ENCODE measurements at regions not wholly inside any gene's neighbourhood (a gene's known extent, or its start where the extent isn't known, plus 50 kb on each side); places are given as distances from the start of the nearest gene placed in this dataset.

- FAIRE-seq (no peak), DNase-seq (ENCODE audit: low read depth in 1 of 2, low spot score in 2 of 2) (no peak)
- H2BK5ac ChIP-seq (ENCODE audit: low read depth, low read length) = no peak overlapping the region
- H3K27ac ChIP-seq (ENCODE audit: low read depth, low read length) = no peak overlapping the region
- H4K91ac ChIP-seq (replicated peaks; ENCODE audit: insufficient read length, low read length) = no peak overlapping the region
- no peak overlapping the region for H2BK12ac ChIP-seq (ENCODE audit: low read depth, low read length)
- H3K27me3 ChIP-seq (replicated peaks in 1 of 4; ENCODE audit: control insufficient read depth in 3 of 4, extremely low read depth in 1 of 4, insufficient read depth in 3 of 4, low read length in 3 of 4) = no peaks in the 10 kb centered on the region
- no peak overlapping the region for H3K4me2 ChIP-seq (ENCODE audit: insufficient read depth in 1 of 2, low read depth in 2 of 2, low read length in 2 of 2)
- no peak overlapping the region for H4K5ac ChIP-seq (ENCODE audit: insufficient read length, low read depth, low read length)
- H2AK5ac ChIP-seq (ENCODE audit: low read depth, low read length) = no peak overlapping the region
- TF ChIP-seq SIN3A (conservative IDR thresholded peaks at IDR 0.05 in 1 of 2, IDR thresholded peaks at IDR 0.05 in 1 of 2; ENCODE audit: low read depth in 1 of 2, low read length in 2 of 2) = no peak
- no peak for TF ChIP-seq BRCA1 (IDR thresholded peaks at IDR 0.05; ENCODE audit: low read depth, low read length)
- TF ChIP-seq SP4 (IDR thresholded peaks at IDR 0.05; ENCODE audit: low read length) = no peak
- no peak for TF ChIP-seq HDAC6 (IDR thresholded peaks at IDR 0.05; ENCODE audit: low read depth, low read length)
- no peak for TF ChIP-seq CTCF (IDR thresholded peaks at IDR 0.05; ENCODE audit: control extremely low read depth in 1 of 3, insufficient read depth in 1 of 3, low read depth in 1 of 3, low read length in 3 of 3)
- no peak for TF ChIP-seq KDM4A (IDR thresholded peaks at IDR 0.05; ENCODE audit: low read depth, low read length, severe bottlenecking)
- no peak for TF ChIP-seq NANOG (IDR thresholded peaks at IDR 0.05; ENCODE audit: insufficient read depth, low read depth, low read length, poor library complexity, severe bottlenecking)
- no peak for TF ChIP-seq ZNF274 (IDR thresholded peaks at IDR 0.05; ENCODE audit: borderline replicate concordance, extremely low read depth, low read length)
- no peak for TF ChIP-seq EGR1 (IDR thresholded peaks at IDR 0.05; ENCODE audit: borderline replicate concordance, low read depth, low read length)
- no peak for TF ChIP-seq TAF7 (optimal IDR thresholded peaks at IDR 0.05; ENCODE audit: borderline replicate concordance, low read depth, low read length)
- no peak for TF ChIP-seq TCF12 (IDR thresholded peaks at IDR 0.05; ENCODE audit: low read depth, low read length)
- TF ChIP-seq CBX5 (IDR thresholded peaks at IDR 0.05; ENCODE audit: low read depth, low read length) = no peak
- no peak for TF ChIP-seq SP1 (IDR thresholded peaks at IDR 0.05; ENCODE audit: low read depth, low read length)
- WGBS, 2 experiments (ENCODE audit: extremely low coverage in 1 of 2, insufficient coverage in 1 of 2, insufficient read length in 1 of 2, insufficient replicate concordance in 2 of 2, low coverage in 1 of 2, low lambda C conversion rate in 2 of 2, missing lambda C conversion rate in 1 of 2) = 94% methylated on average over 2 of the region's 2 CpGs; no CpG with 5 or more reads in 1 of the 2 experiments
- POLR2A ChIA-PET (ENCODE audit: partially characterized antibody) = no interaction called here
- H3K4me3 ChIP-seq (ENCODE audit: extremely low read depth in 1 of 4, insufficient read depth in 2 of 4, low read depth in 3 of 4, low read length in 4 of 4) = no peak overlapping the region
- no peaks in the 10 kb centered on the region for H3K23me2 ChIP-seq (ENCODE audit: low read depth, low read length)
- H4K20me1 ChIP-seq (replicated peaks in 1 of 2; ENCODE audit: control insufficient read depth in 1 of 2, insufficient read depth in 2 of 2, low read length in 2 of 2) = no peaks in the 10 kb centered on the region
- H3K9me3 ChIP-seq (ENCODE audit: insufficient read depth in 2 of 2, low read depth in 1 of 2, low read length in 1 of 2) = no peaks in the 10 kb centered on the region
- no peaks in the 10 kb centered on the region for H3K79me1 ChIP-seq (ENCODE audit: low read depth, low read length)
- no peaks in the 10 kb centered on the region for H3K36me3 ChIP-seq (ENCODE audit: control insufficient read depth in 2 of 4, insufficient read depth in 4 of 4, low read length in 3 of 4)
- H2BK120ac ChIP-seq (replicated peaks; ENCODE audit: low read depth, low read length) = no peak overlapping the region
- CTCF ChIA-PET (ENCODE audit: partially characterized antibody) = no interaction called here
- H3K23ac ChIP-seq (ENCODE audit: insufficient read length) = no peak overlapping the region
- H2BK20ac ChIP-seq (ENCODE audit: low read length) = no peak overlapping the region
- H4K8ac ChIP-seq (ENCODE audit: extremely low read depth, insufficient read depth, low read length) = no peak overlapping the region
- H3K4me1 ChIP-seq (replicated peaks in 1 of 4; ENCODE audit: control insufficient read depth in 3 of 4, insufficient read depth in 4 of 4, low read length in 3 of 4) = peaks cover 0 to 7% (median 3%) of the 10 kb centered on the region in 4 experiments; a peak in 4 of 7 replicates
- H3K14ac ChIP-seq (ENCODE audit: insufficient read length) = no peak overlapping the region
- H3K18ac ChIP-seq (ENCODE audit: extremely low read depth, low read length) = no peak overlapping the region
- no peak overlapping the region for H3K56ac ChIP-seq (replicated peaks; ENCODE audit: insufficient read length, low read depth, low read length)
- no peak overlapping the region for H3K4ac ChIP-seq (replicated peaks; ENCODE audit: insufficient read length, low read depth, low read length)
- no peak overlapping the region for H2BK15ac ChIP-seq (ENCODE audit: low read length)
- H2AFZ ChIP-seq (ENCODE audit: low read length) = no peak overlapping the region
- no peak overlapping the region for H3K9ac ChIP-seq (replicated peaks in 1 of 4; ENCODE audit: extremely low read depth in 1 of 4, low read depth in 3 of 4, low read length in 3 of 4)
- H3K79me2 ChIP-seq (ENCODE audit: control insufficient read depth in 1 of 2, insufficient read depth in 2 of 2, low read length in 2 of 2) = no peaks in the 10 kb centered on the region
Measured at GRCh38 chr3:117476572-117476971, 767.0 kb downstream of the TUSC7 start.
